ENCODE measurements at regions not wholly inside any gene's neighbourhood (a gene's known extent, or its start where the extent isn't known, plus 50 kb on each side); places are given as distances from the start of the nearest gene placed in this dataset.

GRCh38 chr13:99040536-99041131 is 62.8 kb upstream of the DOCK9 start:
- no peak for TF ChIP-seq CTCF (conservative IDR thresholded peaks at IDR 0.05)

More at GRCh38 chr13:99040536-99041131, 62.8 kb upstream of the DOCK9 start:
- Histone ChIP-seq H3K23ac (ENCODE audit: insufficient read length, low read depth, low read length) (no peak overlapping the region), H3K4ac (ENCODE audit: low read depth, low read length) (no peak overlapping the region), H3K27ac (ENCODE audit: insufficient read length, low read depth, low read length) (no peak overlapping the region), H4K20me1 (ENCODE audit: control insufficient read depth, insufficient read depth, insufficient read length) (no peaks in the 10 kb centered on the region), H3K4me2 (ENCODE audit: insufficient read depth, insufficient read length, low read length) (no peak overlapping the region), H3K9me3 (ENCODE audit: control insufficient read depth, low read depth, low read length) (no peaks in the 10 kb centered on the region), H3K9ac (ENCODE audit: extremely low read depth, insufficient read length, low read length) (no peak overlapping the region), H4K5ac (ENCODE audit: insufficient read length, low read depth, low read length) (no peak overlapping the region), H3K79me1 (ENCODE audit: insufficient read depth, low read depth, low read length, poor library complexity, severe bottlenecking) (no peaks in the 10 kb centered on the region), H2BK20ac (ENCODE audit: low read depth, low read length, poor library complexity, severe bottlenecking) (no peak overlapping the region), H2AFZ (ENCODE audit: low read length) (no peak overlapping the region), H3K23me2 (ENCODE audit: insufficient read length, low read depth, low read length, poor library complexity, severe bottlenecking) (no peaks in the 10 kb centered on the region), H3K14ac (ENCODE audit: insufficient read depth, low read length) (no peak overlapping the region), H3K56ac (ENCODE audit: insufficient read length, low read depth, low read length) (no peak overlapping the region), H2BK5ac (ENCODE audit: insufficient read length, low read length) (no peak overlapping the region), H2AK5ac (ENCODE audit: insufficient read length, low read length) (no peak overlapping the region), H3K79me2 (ENCODE audit: insufficient read depth, low read length) (no peaks in the 10 kb centered on the region), H4K8ac (replicated peaks; ENCODE audit: insufficient read length, low read depth, low read length) (no peak overlapping the region), H3K4me1 (ENCODE audit: insufficient read depth, low read length) (no peaks in the 10 kb centered on the region; the same call in 1 of the 2 replicates), H2BK12ac (ENCODE audit: insufficient read length, low read depth, low read length) (no peak overlapping the region), H3K27me3 (ENCODE audit: insufficient read depth, low read length) (no peaks in the 10 kb centered on the region), H2BK120ac (ENCODE audit: low read depth, low read length, poor library complexity, severe bottlenecking) (no peak overlapping the region), H2BK15ac (ENCODE audit: low read depth, low read length) (no peak overlapping the region), H4K91ac (ENCODE audit: insufficient read length, low read depth, low read length) (no peak overlapping the region), H3K18ac (ENCODE audit: insufficient read length, low read depth, low read length) (no peak overlapping the region), H3T11ph (ENCODE audit: low read length) (no peak overlapping the region)
- H3K27me3 Mint-ChIP-seq (ENCODE audit: low read depth): no peaks in the 10 kb centered on the region
- H3K36me3 Mint-ChIP-seq (ENCODE audit: insufficient read depth in 1 of 3, low read depth in 3 of 3): no peaks in the 10 kb centered on the region; a peak in 1 of 7 replicates
- DNase-seq: no peak
- no CpG with 5 or more reads among the region's 3 CpGs for WGBS (ENCODE audit: extremely low coverage, insufficient read length, low lambda C conversion rate)
- H3K4me3 Mint-ChIP-seq: no peak overlapping the region
- no peak overlapping the region for H3K27ac Mint-ChIP-seq
- no peaks in the 10 kb centered on the region for H3K9me3 Mint-ChIP-seq
- 0 out of 4 replicates have a peak, but pooled peaks cover 0 to 4% of the 10 kb centered on the region in 2 experiments for H3K4me1 Mint-ChIP-seq
